AG04449 (cell line): ENCODE measurements at regions not wholly inside any gene's neighbourhood (a gene's known extent, or its start where the extent isn't known, plus 50 kb on each side); places are given as distances from the start of the nearest gene placed in this dataset.

Experiments
- CTCF ChIA-PET: fragments of 350-600 bp; formaldehyde crosslinking; extraction: SDS; loops from one replicate; lab custom pipeline; 2021; ENCODE audit warnings: antibody characterized with exemption; lab: Yijun Ruan, JAX
- POLR2A ChIA-PET: fragments of 400-600, 350-600 bp; formaldehyde crosslinking; extraction: SDS; loops from one replicate; lab custom pipeline; 2020; ENCODE audit warnings: antibody characterized with exemption, inconsistent platforms; lab: Yijun Ruan, JAX
- DNase-seq: peaks from one replicate; pipeline ENCODE4 v3.0.0-alpha.2; 2010; ENCODE audit warnings: low read depth, low spot score
- H3K4me3 ChIP-seq: 2 replicates; pipeline ENCODE4 v1.5.1; 2011; ENCODE audit warnings: low read depth, mild to moderate bottlenecking, control low read depth, low read length
- CTCF ChIP-seq: IDR thresholded peaks from one replicate; pipeline ENCODE4 v1.5.1; 2011; ENCODE audit warnings: mild to moderate bottlenecking, moderate library complexity, low read length, control low read depth, inconsistent platforms; ENCODE audit not compliant: insufficient read depth; ENCODE audit errors: missing control alignments

- POLR2A ChIA-PET = no interaction called here
- DNase-seq = no peak
- TF ChIP-seq CTCF = no peak
- H3K4me3 ChIP-seq = no peak overlapping the region
- CTCF ChIA-PET = interaction anchor here (1.0 kb wide), 1 partner anchor 395 kb away, joined by 3 read pairs; no protein-coding TSS in a partner anchor
Observed at GRCh38 chr7:85456254-85456653, 269.4 kb upstream of the SEMA3D start.

DNA sequence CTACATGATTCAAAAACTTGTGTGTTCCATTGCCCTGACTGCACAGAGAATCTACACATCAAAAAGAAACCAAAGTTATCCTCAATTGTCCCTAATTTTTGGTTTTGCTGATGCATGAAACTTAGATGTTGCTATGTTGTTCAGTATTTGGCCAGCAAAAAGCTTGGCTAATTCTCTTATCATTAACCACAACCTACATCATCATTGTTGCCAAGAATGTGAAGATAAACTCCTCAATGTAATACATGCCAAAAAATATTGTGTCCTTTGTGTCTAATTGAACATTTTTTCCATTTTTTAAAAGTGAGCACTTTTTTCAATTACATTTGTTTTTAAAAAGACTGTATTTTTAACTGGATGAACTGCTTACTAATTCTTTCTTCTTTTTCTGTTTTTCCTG, 268.0 kb upstream of the SEMA3D start:
- TF ChIP-seq CTCF = no peak
- DNase-seq = no peak
- ChIA-PET POLR2A (no interaction called here), CTCF (interaction anchor here (1.4 kb wide), 1 partner anchor 10 kb away, joined by 4 read pairs; no protein-coding TSS in a partner anchor)
- H3K4me3 ChIP-seq = no peak overlapping the region

DNA sequence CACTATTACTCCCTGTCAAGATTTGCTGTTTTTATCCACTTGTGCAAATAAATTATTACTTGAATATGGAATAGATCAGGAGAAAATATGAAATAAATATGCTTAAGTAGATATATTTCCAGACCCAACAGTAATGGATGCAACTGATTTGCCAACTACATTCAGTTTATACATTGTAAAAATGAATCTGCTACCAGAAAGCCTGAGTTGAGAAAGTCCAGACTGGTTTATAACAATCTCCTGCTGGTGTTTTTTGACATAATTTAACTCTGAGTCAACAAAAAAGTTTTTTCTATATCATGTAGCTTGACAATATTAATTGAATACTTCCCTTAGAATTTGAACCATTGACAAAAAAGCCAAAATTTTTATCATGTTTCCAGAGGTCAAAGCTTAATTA, 265.8 kb upstream of the SEMA3D start:
- CTCF ChIA-PET = interaction anchor here (1.4 to 3.6 kb wide), 2 partner anchors 12 to 410 kb away, joined by 3 to 14 read pairs; no protein-coding TSS in a partner anchor
- no peak overlapping the region for H3K4me3 ChIP-seq
- no peak for DNase-seq
- TF ChIP-seq CTCF = no peak
- POLR2A ChIA-PET = no interaction called here

DNA sequence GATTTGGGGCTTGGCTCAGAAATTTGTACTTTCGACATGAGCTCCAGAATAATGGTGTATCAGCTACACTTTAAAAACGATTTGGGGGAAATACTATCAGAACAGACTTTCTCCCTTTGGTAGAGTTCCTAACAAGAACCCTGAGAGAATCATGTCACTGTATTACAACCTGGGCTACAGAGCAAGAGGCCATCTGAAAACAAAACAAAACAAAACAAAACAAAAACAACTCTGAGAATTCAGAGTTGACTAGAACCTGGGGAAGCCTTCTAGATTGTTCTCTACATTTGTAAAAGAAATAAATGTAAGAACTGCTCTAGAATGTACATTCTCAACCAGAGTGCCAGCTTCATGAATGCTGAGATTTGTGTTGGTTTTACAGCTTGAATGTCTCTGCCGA, 262.6 kb upstream of the SEMA3D start:
- no peak for TF ChIP-seq CTCF
- DNase-seq = no peak
- H3K4me3 ChIP-seq = no peak overlapping the region
- ChIA-PET CTCF (no interaction called here), POLR2A (no interaction called here)

DNA sequence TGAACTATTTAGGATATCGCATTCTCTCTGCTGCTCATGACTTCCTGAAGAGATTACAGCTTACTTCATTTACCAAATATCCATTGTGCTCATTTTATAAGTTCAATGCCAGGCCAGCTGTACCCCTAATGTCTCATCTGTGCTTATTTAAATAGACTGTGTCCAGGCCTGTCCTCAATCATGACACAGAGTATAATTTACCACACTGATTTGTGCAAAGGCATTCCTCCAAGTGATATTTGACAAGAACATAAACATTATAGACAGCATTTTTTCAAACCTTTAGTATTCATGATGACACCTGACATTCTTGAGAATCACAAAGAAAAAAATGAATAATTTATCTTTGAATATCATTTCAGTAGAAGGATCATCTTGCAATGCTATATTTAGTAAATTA, 260.1 kb upstream of the SEMA3D start:
- DNase-seq = no peak
- POLR2A ChIA-PET = no interaction called here
- no peak for TF ChIP-seq CTCF
- CTCF ChIA-PET = interaction anchor here (1.0 kb wide), 1 partner anchor 107 kb away, joined by 3 read pairs; no protein-coding TSS in a partner anchor
- H3K4me3 ChIP-seq = no peak overlapping the region

GRCh38 chr7:85426487-85426960, 239.7 kb upstream of the SEMA3D start:
- DNase-seq = no peak
- TF ChIP-seq CTCF = no peak
- no peak overlapping the region for H3K4me3 ChIP-seq
- ChIA-PET POLR2A (interaction anchor here (0.6 kb wide), 1 partner anchor 176 kb away, joined by 3 read pairs; no protein-coding TSS in a partner anchor), CTCF (no interaction called here)
